GM21423 (cell line): ENCODE measurements at regions not wholly inside any gene's neighbourhood (a gene's known extent, or its start where the extent isn't known, plus 50 kb on each side); places are given as distances from the start of the nearest gene placed in this dataset.

Experiments used
- ATAC-seq: cut with Tn5 transposase; IDR thresholded peaks from one replicate; pipeline ENCODE4 v1.9.1; 2021; ENCODE audit warnings: mild to moderate bottlenecking, moderate library complexity; ENCODE audit not compliant: unreplicated experiment

GRCh38 chr2:176388861-176389260, 119.6 kb downstream of the MTX2 start:
- no peak for ATAC-seq

GRCh38 chr2:176390276-176391147, 121.3 kb downstream of the MTX2 start:
- ATAC-seq = no peak

GRCh38 chr2:176391148-176391419, 121.8 kb downstream of the MTX2 start:
- ATAC-seq = no peak

GRCh38 chr2:176392249-176392648, 123.0 kb downstream of the MTX2 start:
- no peak for ATAC-seq

- ATAC-seq = no peak
Measured at GRCh38 chr2:176392744-176393414, 123.6 kb downstream of the MTX2 start.

GRCh38 chr2:176395273-176395854, 126.1 kb downstream of the MTX2 start:
- no peak for ATAC-seq

GRCh38 chr2:176398243-176399073, 129.2 kb downstream of the MTX2 start:
- ATAC-seq = no peak

GRCh38 chr2:176399074-176399598, 129.9 kb downstream of the MTX2 start:
- ATAC-seq = no peak

GRCh38 chr2:176405477-176405876, 136.2 kb downstream of the MTX2 start:
- peak; percentile 39 for ATAC-seq

- ATAC-seq = no peak
Measured at GRCh38 chr2:176407706-176408105, 138.5 kb downstream of the MTX2 start.

GRCh38 chr2:176409671-176410070, 140.4 kb downstream of the MTX2 start:
- no peak for ATAC-seq

- ATAC-seq = no peak
Measured at GRCh38 chr2:176412136-176412535, 142.9 kb downstream of the MTX2 start.

GRCh38 chr2:176413786-176414185, 144.5 kb downstream of the MTX2 start:
- no peak for ATAC-seq

GRCh38 chr2:176414641-176415040, 145.4 kb downstream of the MTX2 start:
- no peak for ATAC-seq

GRCh38 chr2:176415174-176415895, 146.1 kb downstream of the MTX2 start:
- ATAC-seq = no peak

- ATAC-seq = no peak
Measured at GRCh38 chr2:176415937-176416499, 146.8 kb downstream of the MTX2 start.

- ATAC-seq = no peak
Measured at GRCh38 chr2:176418768-176419167, 149.5 kb downstream of the MTX2 start.

- no peak for ATAC-seq
Measured at GRCh38 chr2:176419591-176420071, 150.4 kb downstream of the MTX2 start.

GRCh38 chr2:176421297-176422050, 152.2 kb downstream of the MTX2 start:
- no peak for ATAC-seq
